Mucosa of rectum (tissue), 2 donors: ENCODE measurements at regions not wholly inside any gene's neighbourhood (a gene's known extent, or its start where the extent isn't known, plus 50 kb on each side); places are given as distances from the start of the nearest gene placed in this dataset.

Experiments
- H3K27ac ChIP-seq, 2 donors: one replicate each; pipeline ENCODE4 v1.7.0; 2013; ENCODE audit warnings: inconsistent platforms in 2 of 2, low read depth in 2 of 2, low read length in 2 of 2
- H3K27me3 ChIP-seq, 2 donors: one replicate each; pipeline ENCODE4 v1.7.0; 2013; ENCODE audit warnings: low read length in 2 of 2; ENCODE audit not compliant: control insufficient read depth in 2 of 2, insufficient read depth in 2 of 2
- H3K36me3 ChIP-seq, 2 donors: one replicate each; pipeline ENCODE4 v1.7.0; 2013; ENCODE audit warnings: low read length in 2 of 2; ENCODE audit not compliant: control insufficient read depth in 2 of 2, insufficient read depth in 2 of 2
- H3K4me1 ChIP-seq, 2 donors: one replicate each; pipeline ENCODE4 v1.7.0; 2013; ENCODE audit warnings: low read length in 2 of 2, mild to moderate bottlenecking in 1 of 2; ENCODE audit not compliant: control insufficient read depth in 2 of 2, insufficient read depth in 2 of 2
- H3K4me3 ChIP-seq, 2 donors: one replicate each; pipeline ENCODE4 v1.7.0; 2013; ENCODE audit warnings: low read length in 2 of 2
- H3K9ac ChIP-seq, 2 donors: one replicate each; pipeline ENCODE4 v1.7.0; 2013; ENCODE audit warnings: low read length in 2 of 2, low read depth in 1 of 2, mild to moderate bottlenecking in 1 of 2
- H3K9me3 ChIP-seq, 2 donors: one replicate each; pipeline ENCODE4 v1.7.0; 2013; ENCODE audit warnings: low read length in 2 of 2; ENCODE audit not compliant: control insufficient read depth in 2 of 2
- donor health status: healthy.
- donor health status: Normal muscosa, but diverticular disease.

- Histone ChIP-seq H3K27ac (no peak overlapping the region), H3K9me3 (peaks cover 0 to 3% of the 10 kb centered on the region in 2 donors), H3K27me3 (no peaks in the 10 kb centered on the region), H3K4me1 (no peaks in the 10 kb centered on the region), H3K4me3 (no peak overlapping the region), H3K36me3 (no peaks in the 10 kb centered on the region), H3K9ac (no peak overlapping the region)
Observed at GRCh38 chr2:215765729-215766360, 247.5 kb downstream of the MREG start.

- peaks cover 0 to 3% of the 10 kb centered on the region in 2 donors for H3K9me3 ChIP-seq
- no peak overlapping the region for H3K27ac ChIP-seq
- H3K9ac ChIP-seq, result no peak overlapping the region
- H3K4me3 ChIP-seq, result no peak overlapping the region
- H3K4me1 ChIP-seq, result no peaks in the 10 kb centered on the region
- H3K27me3 ChIP-seq, result no peaks in the 10 kb centered on the region
- H3K36me3 ChIP-seq, result no peaks in the 10 kb centered on the region
Observed at GRCh38 chr2:215764441-215765048, 248.8 kb downstream of the MREG start.

- Histone ChIP-seq H3K27me3 (no peaks in the 10 kb centered on the region), H3K4me3 (no peak overlapping the region), H3K27ac (no peak overlapping the region), H3K9ac (no peak overlapping the region), H3K36me3 (no peaks in the 10 kb centered on the region), H3K4me1 (no peaks in the 10 kb centered on the region), H3K9me3 (no peaks in the 10 kb centered on the region)
Observed at GRCh38 chr2:215760557-215760956, 252.8 kb downstream of the MREG start.

- Histone ChIP-seq H3K4me1 (no peaks in the 10 kb centered on the region), H3K27me3 (no peaks in the 10 kb centered on the region), H3K4me3 (no peak overlapping the region), H3K36me3 (no peaks in the 10 kb centered on the region), H3K9ac (no peak overlapping the region), H3K9me3 (no peaks in the 10 kb centered on the region), H3K27ac (no peak overlapping the region)
Observed at GRCh38 chr2:215760091-215760490, 253.3 kb downstream of the MREG start.

GRCh38 chr2:215758691-215759090, 254.7 kb downstream of the MREG start:
- Histone ChIP-seq H3K9ac (no peak overlapping the region), H3K4me3 (no peak overlapping the region), H3K36me3 (no peaks in the 10 kb centered on the region), H3K27me3 (no peaks in the 10 kb centered on the region), H3K9me3 (no peaks in the 10 kb centered on the region), H3K27ac (no peak overlapping the region), H3K4me1 (no peaks in the 10 kb centered on the region)

GRCh38 chr2:215756346-215756730, 257.0 kb downstream of the MREG start:
- no peak overlapping the region for H3K4me3 ChIP-seq
- H3K27ac ChIP-seq, result no peak overlapping the region
- no peaks in the 10 kb centered on the region for H3K9me3 ChIP-seq
- no peaks in the 10 kb centered on the region for H3K27me3 ChIP-seq
- H3K9ac ChIP-seq, result no peak overlapping the region
- H3K4me1 ChIP-seq, result no peaks in the 10 kb centered on the region
- H3K36me3 ChIP-seq, result no peaks in the 10 kb centered on the region

GRCh38 chr2:215755641-215756345, 257.6 kb downstream of the MREG start:
- H3K4me3 ChIP-seq, result no peak overlapping the region
- H3K9ac ChIP-seq, result no peak overlapping the region
- H3K27me3 ChIP-seq, result no peaks in the 10 kb centered on the region
- H3K4me1 ChIP-seq, result no peaks in the 10 kb centered on the region
- H3K36me3 ChIP-seq, result no peaks in the 10 kb centered on the region
- no peak overlapping the region for H3K27ac ChIP-seq
- H3K9me3 ChIP-seq, result no peaks in the 10 kb centered on the region

GRCh38 chr2:215754546-215754945, 258.8 kb downstream of the MREG start:
- Histone ChIP-seq H3K4me3 (no peak overlapping the region), H3K36me3 (no peaks in the 10 kb centered on the region), H3K4me1 (peaks cover 0 to 5% of the 10 kb centered on the region in 2 donors), H3K27me3 (no peaks in the 10 kb centered on the region), H3K27ac (no peak overlapping the region), H3K9ac (no peak overlapping the region), H3K9me3 (no peaks in the 10 kb centered on the region)

GRCh38 chr2:215753808-215754207, 259.5 kb downstream of the MREG start:
- H3K36me3 ChIP-seq, result no peaks in the 10 kb centered on the region
- no peak overlapping the region for H3K27ac ChIP-seq
- no peaks in the 10 kb centered on the region for H3K27me3 ChIP-seq
- H3K9me3 ChIP-seq, result no peaks in the 10 kb centered on the region
- peaks cover 0 to 9% of the 10 kb centered on the region in 2 donors for H3K4me1 ChIP-seq
- H3K4me3 ChIP-seq, result no peak overlapping the region
- no peak overlapping the region for H3K9ac ChIP-seq

GRCh38 chr2:215752991-215753390, 260.4 kb downstream of the MREG start:
- H3K27me3 ChIP-seq, result no peaks in the 10 kb centered on the region
- H3K4me1 ChIP-seq, result peaks cover 0 to 9% of the 10 kb centered on the region in 2 donors
- H3K9me3 ChIP-seq, result no peaks in the 10 kb centered on the region
- no peaks in the 10 kb centered on the region for H3K36me3 ChIP-seq
- H3K9ac ChIP-seq, result no peak overlapping the region
- H3K27ac ChIP-seq, result no peak overlapping the region
- no peak overlapping the region for H3K4me3 ChIP-seq
